Suppressor macrophage (primary cell): ENCODE measurements at regions not wholly inside any gene's neighbourhood (a gene's known extent, or its start where the extent isn't known, plus 50 kb on each side); places are given as distances from the start of the nearest gene placed in this dataset.
"Not testable (repeated sequence)": the region's sequence is repeated elsewhere in the genome, so short reads cannot be mapped to it uniquely, and the experiment has no call there.

Experiments used
- DNase-seq, 4 experiments: peaks; one replicate each; pipeline ENCODE4 v3.0.0-alpha.2; 2020 to 2022

GRCh38 chr6:113686049-113686448 is 171.1 kb upstream of the MARCKS start:
- no peak for DNase-seq

- not testable (repeated sequence) for DNase-seq
Observed at GRCh38 chr6:113689620-113690019, 167.5 kb upstream of the MARCKS start.

GRCh38 chr6:113690281-113691259 is 166.6 kb upstream of the MARCKS start:
- peak; percentile 17 to 53 (median 36) for DNase-seq

- DNase-seq = no peak
Observed at GRCh38 chr6:113691260-113691656, 165.9 kb upstream of the MARCKS start.

GRCh38 chr6:113693851-113694250 is 163.3 kb upstream of the MARCKS start:
- no peak for DNase-seq

- DNase-seq = no peak
Observed at GRCh38 chr6:113694278-113695077, 162.7 kb upstream of the MARCKS start.

- DNase-seq = peak; percentile 23 to 70 (median 54)
Observed at GRCh38 chr6:113695516-113695915, 161.6 kb upstream of the MARCKS start.

- peak; percentile 58 to 90 (median 72) for DNase-seq
Observed at GRCh38 chr6:113696960-113697359, 160.2 kb upstream of the MARCKS start.

GRCh38 chr6:113697632-113698410 is 159.3 kb upstream of the MARCKS start:
- peak in 3 of 4 experiments; percentile 33 to 80 (median 76) for DNase-seq

GRCh38 chr6:113699239-113699638 is 157.9 kb upstream of the MARCKS start:
- no peak for DNase-seq

GRCh38 chr6:113701552-113702254 is 155.4 kb upstream of the MARCKS start:
- no peak for DNase-seq

- DNase-seq = no peak
Observed at GRCh38 chr6:113707194-113707593, 150.0 kb upstream of the MARCKS start.

GRCh38 chr6:113709936-113710509 is 147.1 kb upstream of the MARCKS start:
- no peak for DNase-seq

- DNase-seq = no peak
Observed at GRCh38 chr6:113713665-113714064, 143.5 kb upstream of the MARCKS start.

GRCh38 chr6:113718588-113718987 is 138.6 kb upstream of the MARCKS start:
- no peak for DNase-seq

- DNase-seq = peak in 3 of 4 experiments; percentile 13 to 28 (median 27)
Observed at GRCh38 chr6:113719064-113719463, 138.1 kb upstream of the MARCKS start.

GRCh38 chr6:113719545-113719944 is 137.6 kb upstream of the MARCKS start:
- DNase-seq = peak in 2 of 4 experiments; percentile 23 to 29

GRCh38 chr6:113723182-113723581 is 134.0 kb upstream of the MARCKS start:
- DNase-seq = peak; percentile 8 to 39 (median 21)

GRCh38 chr6:113724927-113725326 is 132.2 kb upstream of the MARCKS start:
- DNase-seq = peak in 1 of 4 experiments; percentile 3

- no peak for DNase-seq
Observed at GRCh38 chr6:113731541-113731940, 125.6 kb upstream of the MARCKS start.

GRCh38 chr6:113732384-113732966 is 124.7 kb upstream of the MARCKS start:
- no peak for DNase-seq
